ENCODE measurements at regions not wholly inside any gene's neighbourhood (a gene's known extent, or its start where the extent isn't known, plus 50 kb on each side); places are given as distances from the start of the nearest gene placed in this dataset.

DNA sequence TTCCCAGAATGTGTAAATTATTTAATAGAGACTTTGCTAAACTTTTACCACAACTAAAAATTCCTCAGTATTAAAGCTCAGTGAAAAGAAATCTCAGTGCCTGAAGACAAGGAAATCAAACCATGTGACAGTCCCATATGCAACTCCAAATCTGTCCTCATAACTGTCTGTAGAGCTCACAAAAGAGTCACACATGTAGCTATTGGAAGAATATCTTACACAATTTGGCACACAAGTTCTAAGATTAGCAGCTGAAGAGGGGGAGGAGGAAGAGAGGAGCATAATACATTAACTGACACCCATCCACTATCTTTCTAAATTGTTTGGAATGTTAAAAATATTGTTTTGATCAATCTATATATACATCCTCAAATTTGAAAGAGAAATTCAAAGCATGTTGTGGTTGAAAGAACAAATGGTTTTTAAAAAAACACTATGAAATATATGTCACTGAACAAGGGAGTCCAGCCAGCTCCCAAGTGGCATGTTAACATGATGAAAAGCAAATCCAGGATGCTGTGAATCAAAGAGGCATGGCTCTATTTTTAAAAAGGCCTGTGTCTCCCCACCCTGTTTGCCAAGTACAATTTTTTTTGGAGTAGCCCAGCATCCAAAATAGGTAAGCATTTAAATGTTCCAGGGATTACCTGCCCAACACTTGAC, 126.3 kb upstream of the NANOGP8 start:
- no peak for DNase-seq
- Histone ChIP-seq H3K4me2 (ENCODE audit: insufficient read depth, insufficient read length, low read length) (no peak overlapping the region), H3K23ac (ENCODE audit: insufficient read length, low read depth, low read length) (no peak overlapping the region), H3T11ph (ENCODE audit: low read length) (no peak overlapping the region), H4K91ac (ENCODE audit: insufficient read length, low read depth, low read length) (no peak overlapping the region), H3K27ac (ENCODE audit: insufficient read length, low read depth, low read length) (no peak overlapping the region), H4K20me1 (ENCODE audit: control insufficient read depth, insufficient read depth, insufficient read length) (no peaks in the 10 kb centered on the region), H3K79me2 (ENCODE audit: insufficient read depth, low read length) (no peaks in the 10 kb centered on the region), H2BK12ac (ENCODE audit: insufficient read length, low read depth, low read length) (no peak overlapping the region), H3K23me2 (ENCODE audit: insufficient read length, low read depth, low read length, poor library complexity, severe bottlenecking) (no peaks in the 10 kb centered on the region), H4K5ac (ENCODE audit: insufficient read length, low read depth, low read length) (no peak overlapping the region), H2BK120ac (ENCODE audit: low read depth, low read length, poor library complexity, severe bottlenecking) (no peak overlapping the region), H2AFZ (ENCODE audit: low read length) (no peak overlapping the region), H2AK5ac (ENCODE audit: insufficient read length, low read length) (no peak overlapping the region), H2BK15ac (ENCODE audit: low read depth, low read length) (no peak overlapping the region), H3K4ac (ENCODE audit: low read depth, low read length) (no peak overlapping the region), H3K14ac (ENCODE audit: insufficient read depth, low read length) (no peak overlapping the region), H3K79me1 (ENCODE audit: insufficient read depth, low read depth, low read length, poor library complexity, severe bottlenecking) (no peaks in the 10 kb centered on the region), H3K9me3 (ENCODE audit: control insufficient read depth, low read depth, low read length) (no peaks in the 10 kb centered on the region), H2BK20ac (ENCODE audit: low read depth, low read length, poor library complexity, severe bottlenecking) (no peak overlapping the region), H2BK5ac (ENCODE audit: insufficient read length, low read length) (no peak overlapping the region), H3K4me1 (ENCODE audit: insufficient read depth, low read length) (no peaks in the 10 kb centered on the region), H3K27me3 (ENCODE audit: insufficient read depth, low read length) (no peaks in the 10 kb centered on the region), H3K18ac (ENCODE audit: insufficient read length, low read depth, low read length) (no peak overlapping the region), H3K56ac (ENCODE audit: insufficient read length, low read depth, low read length) (no peak overlapping the region), H4K8ac (replicated peaks; ENCODE audit: insufficient read length, low read depth, low read length) (no peak overlapping the region), H3K9ac (ENCODE audit: extremely low read depth, insufficient read length, low read length) (no peak overlapping the region)
- Mint-ChIP-seq H3K9me3 (peaks cover 0 to 1% of the 10 kb centered on the region in 2 experiments; a peak in 1 of 5 replicates), H3K27ac (no peak overlapping the region), H3K27me3 (ENCODE audit: low read depth) (no peaks in the 10 kb centered on the region), H3K36me3 (ENCODE audit: insufficient read depth in 1 of 3, low read depth in 3 of 3) (no peaks in the 10 kb centered on the region), H3K4me1 (peaks cover 3% of the 10 kb centered on the region in 2 experiments; a peak in 3 of 4 replicates), H3K4me3 (no peak overlapping the region)
- TF ChIP-seq, protein P1, sequence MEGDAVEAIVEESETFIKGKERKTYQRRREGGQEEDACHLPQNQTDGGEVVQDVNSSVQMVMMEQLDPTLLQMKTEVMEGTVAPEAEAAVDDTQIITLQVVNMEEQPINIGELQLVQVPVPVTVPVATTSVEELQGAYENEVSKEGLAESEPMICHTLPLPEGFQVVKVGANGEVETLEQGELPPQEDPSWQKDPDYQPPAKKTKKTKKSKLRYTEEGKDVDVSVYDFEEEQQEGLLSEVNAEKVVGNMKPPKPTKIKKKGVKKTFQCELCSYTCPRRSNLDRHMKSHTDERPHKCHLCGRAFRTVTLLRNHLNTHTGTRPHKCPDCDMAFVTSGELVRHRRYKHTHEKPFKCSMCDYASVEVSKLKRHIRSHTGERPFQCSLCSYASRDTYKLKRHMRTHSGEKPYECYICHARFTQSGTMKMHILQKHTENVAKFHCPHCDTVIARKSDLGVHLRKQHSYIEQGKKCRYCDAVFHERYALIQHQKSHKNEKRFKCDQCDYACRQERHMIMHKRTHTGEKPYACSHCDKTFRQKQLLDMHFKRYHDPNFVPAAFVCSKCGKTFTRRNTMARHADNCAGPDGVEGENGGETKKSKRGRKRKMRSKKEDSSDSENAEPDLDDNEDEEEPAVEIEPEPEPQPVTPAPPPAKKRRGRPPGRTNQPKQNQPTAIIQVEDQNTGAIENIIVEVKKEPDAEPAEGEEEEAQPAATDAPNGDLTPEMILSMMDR (conservative IDR thresholded peaks at IDR 0.05) = no peak
